AG10803 (cell line): ENCODE measurements at regions not wholly inside any gene's neighbourhood (a gene's known extent, or its start where the extent isn't known, plus 50 kb on each side); places are given as distances from the start of the nearest gene placed in this dataset.

Experiments used
- DNase-seq: peaks from one replicate; pipeline ENCODE4 v3.0.0; 2010; ENCODE audit warnings: low read depth
- H3K4me3 ChIP-seq: 2 replicates; pipeline ENCODE4 v1.5.1; 2011; ENCODE audit warnings: mild to moderate bottlenecking, low read length, control low read depth
- TF ChIP-seq, protein P1 (sequence below): conservative IDR thresholded peaks from 2 replicates; pipeline ENCODE4 v1.5.1; 2011; ENCODE audit warnings: mild to moderate bottlenecking, low read length, control low read depth, inconsistent platforms

- no peak for DNase-seq
- no peak overlapping the region for H3K4me3 ChIP-seq
- TF ChIP-seq, protein P1, sequence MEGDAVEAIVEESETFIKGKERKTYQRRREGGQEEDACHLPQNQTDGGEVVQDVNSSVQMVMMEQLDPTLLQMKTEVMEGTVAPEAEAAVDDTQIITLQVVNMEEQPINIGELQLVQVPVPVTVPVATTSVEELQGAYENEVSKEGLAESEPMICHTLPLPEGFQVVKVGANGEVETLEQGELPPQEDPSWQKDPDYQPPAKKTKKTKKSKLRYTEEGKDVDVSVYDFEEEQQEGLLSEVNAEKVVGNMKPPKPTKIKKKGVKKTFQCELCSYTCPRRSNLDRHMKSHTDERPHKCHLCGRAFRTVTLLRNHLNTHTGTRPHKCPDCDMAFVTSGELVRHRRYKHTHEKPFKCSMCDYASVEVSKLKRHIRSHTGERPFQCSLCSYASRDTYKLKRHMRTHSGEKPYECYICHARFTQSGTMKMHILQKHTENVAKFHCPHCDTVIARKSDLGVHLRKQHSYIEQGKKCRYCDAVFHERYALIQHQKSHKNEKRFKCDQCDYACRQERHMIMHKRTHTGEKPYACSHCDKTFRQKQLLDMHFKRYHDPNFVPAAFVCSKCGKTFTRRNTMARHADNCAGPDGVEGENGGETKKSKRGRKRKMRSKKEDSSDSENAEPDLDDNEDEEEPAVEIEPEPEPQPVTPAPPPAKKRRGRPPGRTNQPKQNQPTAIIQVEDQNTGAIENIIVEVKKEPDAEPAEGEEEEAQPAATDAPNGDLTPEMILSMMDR: no peak
These were observed 639.6 kb downstream of the MID1IP1 start for GRCh38 chrX:39440799-39441284.

- TF ChIP-seq, protein P1: no peak
- no peak for DNase-seq
- no peak overlapping the region for H3K4me3 ChIP-seq
These were observed 641.1 kb downstream of the MID1IP1 start for GRCh38 chrX:39442332-39442731.

DNA sequence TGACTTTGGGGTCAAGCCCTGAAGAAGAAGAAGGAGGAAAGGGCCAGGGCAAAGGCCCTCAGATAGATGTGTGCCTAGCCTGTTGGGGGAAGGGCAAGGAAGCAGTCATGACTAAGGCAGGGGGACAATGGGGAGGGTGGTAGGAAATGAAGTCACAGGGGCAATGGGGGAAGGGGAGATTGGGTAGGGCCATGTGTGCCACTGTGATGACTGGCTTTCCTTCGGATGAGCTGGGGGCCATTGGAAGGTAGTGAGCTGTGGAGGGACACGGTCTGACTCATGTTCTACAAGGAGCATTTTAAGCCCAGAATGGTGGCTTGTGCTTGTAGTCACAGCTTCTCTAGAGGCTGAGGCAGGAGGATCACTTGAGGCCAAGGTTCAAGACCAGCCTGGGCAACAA, 642.0 kb downstream of the MID1IP1 start:
- H3K4me3 ChIP-seq: no peak overlapping the region
- DNase-seq: no peak
- TF ChIP-seq, protein P1: no peak

DNA sequence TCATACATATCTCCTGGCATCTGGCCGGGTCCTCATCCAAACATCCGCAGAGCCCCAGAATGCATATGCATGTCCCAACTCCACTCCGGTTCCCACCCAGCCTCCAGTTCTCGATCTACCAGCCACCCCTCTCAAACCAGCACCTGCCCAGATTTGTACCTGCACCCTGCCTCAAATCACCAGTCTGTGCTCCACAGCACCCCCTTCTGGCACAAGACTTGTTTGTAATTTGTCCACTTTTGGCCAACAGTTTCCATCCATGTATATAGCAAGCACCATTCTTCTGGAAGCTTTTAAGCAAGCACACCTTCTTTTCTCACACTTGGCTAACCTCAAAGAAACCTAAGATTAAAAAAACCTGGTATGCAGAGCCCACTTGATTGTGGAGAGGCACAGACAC, 644.1 kb downstream of the MID1IP1 start:
- H3K4me3 ChIP-seq: no peak overlapping the region
- no peak for DNase-seq

DNA sequence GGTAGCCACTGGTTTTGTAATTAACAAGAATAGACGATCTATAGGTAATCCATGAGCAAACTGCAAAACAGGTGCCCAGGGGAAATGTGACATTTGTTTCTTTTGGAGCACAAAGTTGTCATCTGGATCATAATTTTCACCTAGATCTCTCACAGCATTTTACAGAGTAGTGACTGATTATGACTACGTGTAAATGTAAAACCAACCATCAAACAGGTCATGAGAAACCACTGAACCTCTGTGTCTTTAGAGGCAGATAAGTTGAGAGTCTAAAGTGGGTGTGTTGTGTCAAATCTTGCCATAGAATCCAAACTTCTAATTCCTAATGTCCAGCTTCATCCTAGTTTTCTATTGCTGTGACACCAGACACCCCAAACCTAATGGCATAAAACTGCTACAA, 648.1 kb downstream of the MID1IP1 start:
- no peak overlapping the region for H3K4me3 ChIP-seq
- DNase-seq: no peak
- TF ChIP-seq, protein P1: no peak

More for the DNA sequence above, 644.1 kb downstream of the MID1IP1 start:
- TF ChIP-seq, protein P1: no peak; the same call in 1 of the 2 replicates

DNA sequence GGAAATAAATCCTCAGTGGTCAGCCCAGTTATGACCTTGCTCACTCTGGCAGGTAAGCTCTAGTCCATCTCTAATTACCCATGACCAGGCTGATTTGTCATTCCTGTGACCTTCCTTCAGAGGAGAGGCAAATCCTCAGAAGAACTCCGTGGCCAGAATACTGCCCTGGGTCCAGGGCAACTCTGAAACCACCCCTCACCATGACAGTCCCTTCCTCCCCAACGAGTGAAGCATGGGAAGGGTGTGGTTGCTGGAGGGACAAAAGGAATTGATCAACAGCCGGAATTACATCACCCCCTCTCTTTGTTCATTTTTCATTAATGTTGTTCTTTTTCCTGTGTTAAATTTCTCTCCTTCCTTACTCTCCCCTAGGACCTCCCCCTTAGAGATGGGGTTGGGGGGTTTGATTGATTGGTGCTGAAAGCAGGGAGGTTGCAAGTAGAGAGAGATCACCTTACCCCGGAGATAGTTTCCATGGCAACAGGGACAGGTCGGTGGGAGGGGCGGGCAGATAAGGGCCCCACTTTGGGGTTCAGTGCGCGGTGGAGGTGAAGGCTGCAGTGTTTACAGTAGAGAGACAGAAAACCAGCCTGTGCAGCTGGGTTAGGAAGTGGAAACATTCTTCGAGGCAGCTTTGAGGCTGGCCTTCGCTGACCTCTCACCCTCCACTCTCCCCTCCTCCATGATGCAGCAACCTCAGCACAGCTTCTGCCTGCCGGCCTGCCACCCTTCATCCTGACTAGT, 647.4 kb downstream of the BCOR start:
- TF ChIP-seq, protein P1: no peak
- DNase-seq: no peak
- H3K4me3 ChIP-seq: no peak overlapping the region

GRCh38 chrX:39451046-39451445, 646.7 kb downstream of the BCOR start:
- no peak for DNase-seq
- H3K4me3 ChIP-seq: no peak overlapping the region
- TF ChIP-seq, protein P1: no peak
